Stomach (tissue), 4 donors: ENCODE measurements at regions not wholly inside any gene's neighbourhood (a gene's known extent, or its start where the extent isn't known, plus 50 kb on each side); places are given as distances from the start of the nearest gene placed in this dataset.

Experiments used
- CTCF ChIP-seq, 7 experiments: fragments of 450-650 bp in 4 of 7; fragments of 200-600 bp in 3 of 7; sonication (generic) in 3 of 7; IDR thresholded peaks; one replicate each; pipeline ENCODE4 v1.5.1; 2016 to 2019; ENCODE audit warnings: antibody characterized with exemption in 7 of 7, control low read depth in 2 of 7, mild to moderate bottlenecking in 1 of 7
- EP300 ChIP-seq: sonication (generic); formaldehyde crosslinking; IDR thresholded peaks from one replicate; pipeline ENCODE4 v1.6.1; 2017; ENCODE audit warnings: antibody characterized with exemption
- POLR2A ChIP-seq, 4 donors: fragments of 450-650 bp; IDR thresholded peaks; one replicate each; pipeline ENCODE4 v1.6.1; 2016; ENCODE audit warnings: antibody characterized with exemption in 4 of 4, control low read depth in 2 of 4, mild to moderate bottlenecking in 1 of 4, moderate library complexity in 1 of 4
- POLR2AphosphoS5 ChIP-seq, 3 donors: sonication (generic); formaldehyde crosslinking; IDR thresholded peaks; one replicate each; pipeline ENCODE4 v1.6.1; 2016; ENCODE audit warnings: antibody characterized with exemption in 3 of 3

- TF ChIP-seq CTCF (IDR thresholded peaks at IDR 0.05) = no peak
- no peak for TF ChIP-seq POLR2A (IDR thresholded peaks at IDR 0.05)
- no peak for TF ChIP-seq POLR2AphosphoS5 (IDR thresholded peaks at IDR 0.05)
- no peak for TF ChIP-seq EP300
Measured at GRCh38 chrX:39729981-39730661, 367.6 kb downstream of the BCOR start.
